DMS 273 (cell line): ENCODE measurements at regions not wholly inside any gene's neighbourhood (a gene's known extent, or its start where the extent isn't known, plus 50 kb on each side); places are given as distances from the start of the nearest gene placed in this dataset.
"Not testable (repeated sequence)": the region's sequence is repeated elsewhere in the genome, so short reads cannot be mapped to it uniquely, and the experiment has no call there.

Experiments used
- DNase-seq: peaks from one replicate; lab custom pipeline; 2025; ENCODE audit not compliant: unreplicated experiment; lab: John Stamatoyannopoulos, UW

DNA sequence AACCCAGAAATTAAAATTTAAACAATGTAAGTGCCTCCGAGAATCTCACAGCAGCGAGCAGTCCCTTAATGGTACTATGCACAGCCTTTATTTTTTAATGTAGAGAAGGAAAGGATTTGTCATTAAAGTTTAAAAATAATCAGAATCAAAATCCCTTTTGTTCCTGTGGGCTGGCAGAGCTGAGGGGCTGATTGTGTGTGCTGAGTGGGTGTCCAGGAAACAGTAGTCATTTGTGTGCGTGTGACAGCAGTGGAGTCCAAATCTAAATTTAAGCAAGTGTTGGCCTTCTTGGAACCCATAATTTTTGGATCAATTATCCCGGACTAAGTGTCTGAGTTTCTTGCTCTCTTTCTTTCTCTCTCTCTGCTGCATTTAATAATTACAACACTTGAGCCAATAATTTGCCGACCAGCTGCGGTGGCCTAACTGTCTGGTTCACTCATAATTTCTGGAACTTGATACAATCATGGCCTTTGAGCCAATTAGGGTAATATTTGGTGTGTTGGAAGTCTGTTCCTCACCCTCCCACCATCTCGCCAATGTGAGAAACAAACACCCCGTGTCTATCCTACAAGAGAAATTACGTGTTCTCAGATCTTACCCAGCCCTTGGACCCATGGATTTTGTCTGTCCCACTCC, 528.0 kb downstream of the SOX6 start:
- DNase-seq: no peak

DNA sequence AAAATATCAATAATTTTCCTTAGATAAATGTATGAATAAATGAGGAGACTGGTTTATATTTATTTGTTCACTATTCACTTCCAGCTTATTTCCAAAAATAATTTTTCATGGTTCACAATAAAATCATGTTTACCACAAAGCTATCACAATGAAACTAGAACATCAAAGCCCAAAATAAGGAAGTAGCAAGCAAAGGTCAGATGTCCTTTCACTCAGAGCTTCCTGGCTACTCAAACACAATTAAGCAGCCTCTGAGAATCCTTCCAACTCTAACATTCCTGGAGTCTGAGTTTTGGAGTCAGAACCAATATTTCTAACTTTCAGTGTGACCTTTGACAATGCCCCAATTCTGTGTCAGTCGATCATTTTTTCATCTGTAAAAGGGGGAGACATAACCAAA, 527.0 kb downstream of the SOX6 start:
- DNase-seq: no peak

DNA sequence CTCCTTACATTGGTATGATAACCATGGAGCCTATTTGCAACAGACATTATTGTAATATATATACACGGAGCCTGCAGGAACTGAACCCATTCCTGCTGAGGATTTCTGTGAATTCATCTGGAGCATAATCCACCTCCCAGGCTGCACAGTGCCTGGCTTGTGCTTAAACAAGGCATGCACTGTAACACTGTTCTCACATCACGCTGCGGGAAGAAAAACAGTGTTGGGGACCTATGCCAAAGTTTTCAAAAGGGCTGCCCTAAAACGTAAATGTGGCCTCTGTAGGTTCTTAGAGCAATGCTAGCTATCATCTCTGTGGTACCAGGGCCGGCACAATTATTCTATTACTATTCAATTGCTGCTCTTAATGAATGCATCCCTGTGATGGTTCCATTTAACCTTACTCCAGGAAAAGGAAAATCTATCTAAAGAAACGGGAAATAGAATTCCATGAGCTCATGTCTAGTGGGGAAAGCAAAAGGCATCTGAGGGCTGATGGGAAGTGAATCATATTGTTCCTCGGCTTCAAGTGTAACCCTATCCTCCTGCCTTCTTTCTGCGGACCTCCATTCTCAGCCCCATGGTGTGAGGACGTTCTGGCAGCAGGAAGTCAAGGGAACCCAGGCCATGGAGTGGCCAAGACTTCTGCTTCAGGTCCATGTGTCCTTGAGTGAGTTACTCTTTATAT, 525.5 kb downstream of the SOX6 start:
- DNase-seq: no peak

DNA sequence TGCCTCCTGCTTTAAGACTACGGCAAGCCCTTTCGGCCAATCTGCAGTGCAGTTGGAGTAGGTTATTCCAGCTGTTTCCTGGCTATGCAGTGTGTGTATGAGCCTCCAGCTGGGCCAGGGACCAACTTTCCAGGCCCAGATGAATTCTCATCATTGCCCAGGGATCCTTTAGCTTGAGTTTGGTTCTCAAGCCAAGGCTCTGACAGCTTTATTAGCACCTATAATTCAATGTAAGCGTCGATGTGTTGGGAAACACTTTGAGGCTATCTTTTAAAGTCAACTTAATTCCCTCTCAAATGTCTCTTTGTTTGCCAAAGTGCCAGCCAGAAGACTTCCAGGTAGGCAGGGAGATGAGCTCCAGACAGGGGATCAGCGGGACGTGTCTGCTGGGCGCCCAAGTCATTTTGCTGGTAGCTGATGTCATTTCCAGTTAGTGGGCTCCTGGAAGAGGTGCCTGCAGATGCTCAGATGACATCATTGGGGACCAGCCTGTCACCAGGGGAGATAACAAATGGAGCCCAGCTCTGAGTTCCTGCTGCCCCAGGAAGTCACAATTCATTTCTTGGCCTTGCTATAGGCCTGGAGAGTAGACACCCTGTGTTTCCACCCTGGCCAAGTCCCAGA, 520.4 kb downstream of the SOX6 start:
- no peak for DNase-seq

DNA sequence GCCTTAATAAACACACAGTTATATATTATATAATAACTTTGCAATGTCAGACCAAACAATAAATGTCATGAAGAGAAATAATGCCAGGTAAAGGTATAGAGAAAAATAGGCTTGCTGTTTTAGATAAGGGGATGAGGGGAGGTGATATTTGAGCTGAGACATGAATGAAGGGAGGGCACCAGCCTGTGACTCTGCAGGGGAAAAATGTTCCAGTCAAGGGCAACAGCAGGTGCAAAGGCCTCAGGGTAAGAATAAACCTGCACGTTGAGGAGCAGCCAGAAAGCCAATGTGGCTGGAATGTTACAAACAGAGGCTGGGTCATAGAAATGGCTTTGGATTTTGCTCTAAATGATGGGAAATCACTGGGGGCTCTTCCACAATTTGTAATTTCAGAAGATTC, 519.6 kb downstream of the SOX6 start:
- no peak for DNase-seq

DNA sequence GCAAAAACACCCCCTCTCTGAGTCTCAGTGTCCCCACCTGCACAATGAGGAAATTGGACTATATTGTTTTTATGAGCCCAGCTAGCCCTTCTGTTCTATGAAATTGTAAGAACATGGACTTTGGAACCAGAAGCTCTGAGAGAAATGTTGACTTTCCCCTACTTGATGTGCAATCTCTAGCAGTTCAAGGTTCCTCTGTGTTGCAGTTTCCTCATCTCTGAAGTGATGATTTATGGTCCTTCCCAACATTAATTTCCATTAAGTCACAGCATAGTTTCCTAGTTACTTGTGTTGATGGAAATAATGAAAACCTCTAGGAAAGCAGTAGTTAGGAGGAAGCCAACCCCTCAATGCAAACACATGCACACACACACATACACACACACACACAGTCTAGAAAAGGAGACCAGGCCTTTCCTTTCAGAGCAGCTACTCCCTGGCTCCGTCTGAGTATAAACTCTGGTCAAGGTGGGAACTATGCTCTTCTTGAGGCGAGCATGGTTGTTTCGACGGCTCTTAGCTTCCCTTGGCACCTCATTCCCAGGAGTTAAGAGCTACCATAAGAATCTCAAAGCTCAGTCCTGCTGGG, 518.4 kb downstream of the SOX6 start:
- DNase-seq: no peak

DNA sequence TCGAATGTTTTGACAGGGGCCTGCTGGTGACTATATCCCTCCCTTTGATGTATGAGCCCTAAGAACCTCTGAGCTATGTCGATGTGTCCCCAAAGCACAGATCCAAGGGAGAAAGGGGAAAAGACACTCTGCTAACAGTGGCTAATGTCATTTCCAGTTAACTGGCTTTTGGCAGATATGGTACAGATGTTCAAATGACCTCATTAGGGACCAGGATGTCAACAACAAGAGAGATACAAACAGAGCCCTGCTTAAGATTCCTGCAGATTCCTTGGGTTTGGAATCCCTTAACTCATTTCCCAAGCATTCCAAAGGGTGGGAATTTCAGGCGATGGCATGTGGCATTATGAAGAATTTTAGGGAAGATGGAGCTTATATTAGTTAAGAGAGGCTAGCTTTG, 517.3 kb downstream of the SOX6 start:
- no peak for DNase-seq

DNA sequence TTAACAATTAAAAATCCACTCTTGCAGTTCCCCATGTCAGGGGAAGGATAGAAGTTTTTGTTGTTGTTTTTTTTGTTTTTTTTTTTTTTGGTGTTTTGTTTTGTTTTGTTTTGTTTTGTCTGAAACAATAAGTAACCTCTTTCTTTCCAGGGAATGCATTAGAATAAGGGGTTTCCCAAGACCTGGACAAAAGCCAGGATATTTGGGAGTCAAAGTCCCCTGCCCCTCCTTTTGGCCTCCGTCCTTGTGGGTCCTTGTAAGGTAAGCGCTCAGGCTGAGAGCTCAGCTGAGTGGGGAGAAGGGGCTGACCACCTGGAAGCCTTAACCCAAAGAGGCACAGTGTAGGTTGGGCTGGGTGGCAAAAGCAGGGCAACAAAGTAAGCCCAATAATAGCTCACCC, 515.4 kb downstream of the SOX6 start:
- no peak for DNase-seq

DNA sequence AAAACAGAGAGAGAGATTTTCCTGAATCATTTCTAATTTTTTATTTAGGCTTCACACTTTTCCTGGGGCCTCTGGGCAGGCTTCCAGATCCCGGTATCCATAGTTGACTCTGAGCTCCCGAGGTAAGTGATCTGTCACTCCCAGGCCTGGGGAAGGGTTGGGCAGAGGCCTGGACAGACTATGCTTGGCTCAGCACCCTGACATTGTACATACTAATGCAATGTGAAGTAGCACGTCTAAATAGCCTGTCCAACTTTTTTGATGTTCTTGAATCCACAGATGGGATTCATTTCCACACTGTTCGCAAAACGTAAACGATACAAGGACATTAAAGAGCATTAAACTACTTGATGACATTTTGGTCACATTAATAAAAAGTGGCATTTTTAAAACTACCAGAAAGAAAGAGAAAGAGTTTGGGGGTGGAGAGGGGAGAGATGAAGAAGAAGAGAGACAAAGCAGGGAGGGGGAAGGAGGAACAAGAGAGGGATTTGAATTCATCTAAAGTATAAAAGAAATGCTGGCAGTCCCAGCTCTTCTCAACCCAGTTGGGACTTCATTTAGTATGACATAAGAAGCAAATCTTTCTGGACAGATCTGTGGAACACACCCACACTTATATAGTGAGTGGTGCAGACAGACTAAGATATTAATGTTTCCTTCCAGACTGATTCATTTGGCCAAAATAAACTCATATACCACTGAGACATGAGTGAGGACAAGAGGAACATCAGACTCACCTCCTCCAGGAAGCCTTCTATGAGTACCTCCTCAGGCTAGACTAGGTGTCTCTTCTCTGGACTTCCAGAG, 514.2 kb downstream of the SOX6 start:
- DNase-seq: peak; percentile 1

DNA sequence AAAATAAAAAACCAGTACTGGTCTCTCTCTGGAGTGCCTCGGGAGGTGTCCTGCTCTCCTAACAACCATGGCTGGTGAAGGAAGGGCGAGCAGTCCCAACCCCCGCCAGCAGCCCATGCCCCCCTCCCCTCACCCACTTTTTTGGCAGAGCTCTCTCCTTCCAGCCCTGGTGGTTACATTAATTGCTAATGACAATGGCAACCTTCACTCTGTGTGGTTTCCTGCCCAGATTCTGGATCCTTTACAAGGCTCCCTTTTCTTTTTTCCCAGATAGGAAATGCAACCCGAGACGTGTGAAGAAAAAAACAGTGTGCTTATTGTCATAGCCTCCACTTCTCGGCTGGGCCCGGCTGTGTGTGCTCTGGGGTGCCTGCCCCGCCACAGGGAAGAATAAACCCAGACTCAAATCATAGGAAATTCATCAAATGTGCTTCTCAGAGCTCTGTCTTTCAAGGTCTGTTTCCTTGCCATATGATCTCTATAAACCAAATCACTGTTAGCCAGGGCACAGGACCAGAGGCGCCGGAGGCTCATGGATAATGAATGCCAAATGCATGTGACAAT, 513.0 kb downstream of the SOX6 start:
- peak; percentile 11 for DNase-seq

DNA sequence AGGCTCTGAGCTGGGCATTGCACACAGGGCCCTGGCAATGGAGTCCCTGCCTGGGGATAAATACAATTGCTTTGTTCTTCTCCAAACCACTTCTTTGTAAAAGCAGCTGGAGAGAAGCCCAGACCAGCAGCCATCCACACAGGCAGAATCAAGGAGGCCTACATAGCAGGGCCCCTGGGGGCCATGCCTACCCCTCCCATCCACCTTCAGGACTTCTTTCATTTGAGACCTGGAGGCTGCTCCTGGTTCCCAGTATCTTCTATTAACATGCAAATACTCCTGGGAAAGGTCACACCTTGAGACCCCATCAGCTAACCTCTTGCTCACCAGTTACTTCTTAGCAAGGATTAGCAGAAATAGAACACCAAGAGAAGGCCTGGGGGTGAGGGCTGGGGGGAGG, 511.1 kb downstream of the SOX6 start:
- no peak for DNase-seq

DNA sequence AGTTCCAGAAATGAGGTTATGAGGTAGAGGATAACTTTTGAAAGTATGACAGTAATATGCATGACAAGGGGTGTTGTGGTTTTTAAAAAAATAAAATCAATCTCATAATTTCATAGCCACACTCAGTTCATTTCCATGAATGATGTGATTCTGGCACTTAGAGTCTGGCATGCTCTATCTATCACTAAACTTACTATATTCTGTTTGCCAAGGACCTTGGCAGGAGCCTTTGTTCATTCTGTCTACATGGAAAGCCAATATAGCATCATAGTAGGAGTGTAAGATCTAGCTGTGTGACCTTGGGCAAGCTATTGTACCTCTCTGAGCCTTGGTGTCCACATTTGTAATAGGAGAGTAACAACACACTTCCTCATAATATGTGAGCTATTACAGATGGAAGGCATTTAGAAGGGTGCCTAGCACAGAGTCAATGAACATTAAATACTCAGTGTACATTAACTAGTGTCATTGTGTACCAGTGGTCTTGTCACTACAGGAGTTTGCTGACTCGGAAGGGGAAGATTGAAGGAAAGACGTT, 507.6 kb downstream of the SOX6 start:
- no peak for DNase-seq

DNA sequence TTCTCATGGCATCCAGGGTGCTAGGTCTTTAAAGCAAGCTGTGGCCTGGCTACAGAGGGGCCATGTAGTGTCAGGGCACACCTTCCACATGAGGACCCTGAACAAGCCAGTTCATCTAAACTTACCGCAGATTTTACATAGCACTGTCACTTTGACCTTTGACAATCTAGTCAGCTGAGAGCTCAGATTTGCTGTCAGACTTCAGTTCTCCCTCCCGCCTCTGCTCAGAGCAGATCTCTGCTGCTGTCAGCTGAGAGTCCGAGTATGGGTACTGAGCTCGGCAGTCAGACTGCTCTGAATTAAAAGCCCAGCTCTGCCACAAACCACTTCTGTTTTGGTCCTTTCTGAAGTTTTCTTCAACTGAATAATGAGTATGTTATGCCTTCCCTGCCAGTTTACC, 507.1 kb downstream of the SOX6 start:
- DNase-seq: no peak

DNA sequence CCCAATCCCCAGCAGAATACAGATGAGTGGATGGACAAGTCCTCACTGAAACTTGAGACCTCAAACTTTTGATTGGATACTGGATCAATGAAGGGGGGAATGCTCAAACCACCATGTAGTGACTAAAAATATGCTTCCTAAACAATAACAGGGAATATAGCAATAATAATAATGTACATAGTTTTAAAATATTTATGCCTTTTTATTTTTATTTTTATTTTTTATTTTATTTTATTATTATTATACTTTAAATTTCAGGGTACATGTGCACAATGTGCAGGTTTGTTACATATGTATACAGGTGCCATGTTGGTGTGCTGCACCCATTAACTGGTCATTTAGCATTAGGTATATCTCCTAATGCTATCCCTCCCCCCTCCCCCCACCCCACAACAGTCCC, 506.0 kb downstream of the SOX6 start:
- not testable (repeated sequence) for DNase-seq

DNA sequence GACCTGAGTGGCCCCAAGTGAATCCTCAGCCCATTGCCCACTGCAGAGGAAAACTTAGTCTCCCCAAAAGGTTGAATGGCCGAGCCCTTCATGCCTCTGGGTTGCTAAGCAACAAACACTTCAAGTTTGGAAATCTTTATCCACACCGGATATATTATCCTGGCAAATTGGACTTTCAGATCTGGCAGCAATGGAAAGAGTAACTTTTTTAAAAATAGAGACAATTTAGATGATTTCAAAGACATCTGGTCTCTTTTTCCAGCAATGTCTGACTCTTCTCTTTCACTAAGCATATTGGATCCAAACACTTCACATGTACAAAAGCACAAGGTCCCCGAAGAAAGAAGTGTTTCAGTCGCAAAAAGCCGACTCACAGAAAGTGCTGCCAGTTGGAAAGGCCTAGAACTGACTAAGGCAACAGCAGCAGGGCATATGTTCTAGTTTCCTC, 505.3 kb downstream of the SOX6 start:
- DNase-seq: peak; percentile 6

DNA sequence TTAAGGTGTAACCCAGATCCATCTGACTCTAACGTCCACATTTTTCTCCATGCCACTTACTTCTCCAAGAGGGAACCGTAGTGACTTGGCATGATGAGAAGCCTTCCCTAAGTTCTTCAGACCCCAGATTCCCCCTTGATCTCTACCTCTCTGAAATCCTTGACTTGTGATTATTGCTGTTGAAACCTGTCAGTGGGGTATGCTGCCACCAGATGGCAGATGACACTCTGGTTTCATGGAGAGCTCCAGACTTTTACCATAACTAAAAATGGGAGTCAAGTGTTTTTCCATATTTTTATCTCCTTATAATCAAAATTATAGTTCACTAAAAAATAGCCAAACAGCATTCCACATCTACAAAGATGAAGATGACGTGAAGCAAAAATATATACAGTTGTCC, 504.2 kb downstream of the SOX6 start:
- DNase-seq: peak; percentile 13

DNA sequence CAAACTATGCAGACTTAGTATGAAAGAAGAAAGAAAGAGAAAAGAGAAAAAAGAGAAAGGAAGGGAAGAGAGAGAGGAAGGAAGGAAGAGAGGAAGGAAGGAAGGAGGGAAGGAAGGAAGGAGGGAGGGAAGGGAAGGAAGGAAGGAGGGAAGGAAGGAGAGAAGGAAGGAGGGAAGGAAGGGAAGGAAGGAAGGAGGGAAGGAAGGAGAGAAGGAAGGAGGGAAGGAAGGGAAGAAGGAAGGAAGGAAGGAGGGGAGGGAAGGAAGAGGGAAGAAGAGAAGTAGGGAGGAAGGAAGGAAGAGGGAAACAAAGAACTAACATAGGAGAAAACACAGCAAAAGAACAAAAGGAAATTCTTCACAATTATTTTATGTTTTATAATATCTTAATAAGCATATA, 502.1 kb downstream of the SOX6 start:
- DNase-seq: no peak

DNA sequence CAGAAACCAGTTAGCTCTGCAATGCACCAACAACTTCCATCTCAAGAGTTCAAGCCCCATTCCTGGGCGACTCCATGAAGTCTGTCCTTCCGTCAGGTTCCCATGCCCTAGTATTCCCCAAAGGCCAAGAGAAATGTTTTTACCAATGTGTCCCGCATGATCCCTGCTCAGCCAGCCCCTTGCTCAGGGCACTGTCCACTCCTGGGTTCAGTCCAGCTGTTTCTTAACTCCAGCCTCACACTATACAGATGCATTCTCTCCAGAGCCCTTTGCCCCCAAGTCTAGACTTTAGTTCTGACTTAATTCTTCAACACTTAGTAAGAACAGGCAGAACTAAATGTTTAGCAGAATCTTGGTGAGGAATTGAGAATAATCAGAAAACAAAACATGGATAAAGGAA, 497.5 kb downstream of the SOX6 start:
- no peak for DNase-seq

DNA sequence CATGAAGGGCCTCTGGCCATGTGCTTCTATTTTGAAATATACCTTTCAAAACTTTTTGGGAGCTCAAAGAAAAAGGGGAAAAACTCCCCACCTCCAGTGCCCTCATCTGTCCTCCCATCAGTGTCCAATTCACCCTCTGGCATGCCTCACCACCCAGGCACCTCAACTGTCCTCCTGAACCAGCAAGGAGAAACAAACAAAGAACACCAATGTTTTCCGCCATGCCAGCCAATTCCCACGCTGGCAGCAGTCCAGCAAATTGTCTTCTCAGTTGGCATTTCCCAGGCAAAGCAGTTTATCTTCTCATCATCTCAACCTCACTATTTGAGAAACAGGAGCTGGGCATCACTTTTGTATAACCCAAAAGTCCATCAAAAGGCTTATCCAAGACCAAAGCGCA, 496.9 kb downstream of the SOX6 start:
- no peak for DNase-seq

DNA sequence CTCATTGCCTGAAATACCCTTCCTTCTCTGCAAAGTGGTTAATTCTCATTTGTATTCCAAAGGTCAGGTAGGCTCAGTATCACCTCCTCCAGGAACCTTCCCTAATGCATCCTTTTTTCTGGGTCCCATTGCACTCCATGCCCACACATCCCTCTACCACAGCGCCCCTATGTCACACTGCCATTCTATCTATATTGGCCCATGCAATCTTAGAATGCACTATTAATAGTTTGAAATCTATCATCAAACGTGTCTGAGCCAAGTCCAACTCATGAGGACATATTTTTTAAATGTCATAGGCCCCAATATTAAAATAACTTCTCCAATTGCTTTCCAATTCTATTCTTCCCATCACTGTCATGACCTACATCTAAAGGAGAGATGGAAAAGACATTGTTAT, 495.1 kb downstream of the SOX6 start:
- DNase-seq: no peak

DNA sequence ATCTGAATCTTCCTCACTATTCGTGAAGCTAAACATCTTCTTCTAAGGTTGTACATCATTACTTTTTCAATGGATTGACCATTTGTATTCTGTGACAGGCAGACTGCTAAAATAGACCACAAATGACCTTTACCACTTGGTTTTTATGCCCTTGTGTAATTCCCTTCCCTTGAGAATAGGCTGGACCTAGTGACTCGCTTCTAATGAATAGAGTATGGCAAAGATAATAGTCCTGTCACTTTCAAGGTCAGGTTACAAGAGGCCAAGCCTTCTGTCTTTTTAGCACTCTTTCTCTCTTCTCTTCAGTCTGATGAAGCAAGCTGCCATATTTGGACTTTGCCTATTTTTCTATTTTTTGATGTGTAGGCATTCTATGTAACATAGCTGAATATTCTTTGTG, 492.9 kb downstream of the SOX6 start:
- no peak for DNase-seq
